ENCODE measurements at regions not wholly inside any gene's neighbourhood (a gene's known extent, or its start where the extent isn't known, plus 50 kb on each side); places are given as distances from the start of the nearest gene placed in this dataset.

GRCh38 chr5:123865641-123866040 lies 353.7 kb downstream of the CSNK1G3 start:
- H3K27me3 Mint-ChIP-seq = no peaks in the 10 kb centered on the region
- CTCF ChIA-PET = no interaction called here
- intact Hi-C loops (cut with micrococcal nuclease) = no loop called here

GRCh38 chr5:123864578-123864977 lies 352.6 kb downstream of the CSNK1G3 start:
- H3K4me3 Mint-ChIP-seq = no peak overlapping the region
- H3K9me3 Mint-ChIP-seq = peaks cover 2% of the 10 kb centered on the region
- intact Hi-C loops (cut with micrococcal nuclease) = no loop called here
- no peak overlapping the region for H3K27ac Mint-ChIP-seq
- H3K36me3 Mint-ChIP-seq (ENCODE audit: low read depth) = no peaks in the 10 kb centered on the region
- no peak for TF ChIP-seq CTCF (IDR thresholded peaks at IDR 0.05)
- no peak for ATAC-seq
- H3K4me1 Mint-ChIP-seq (ENCODE audit: low read depth) = no peaks in the 10 kb centered on the region
- ChIA-PET POLR2A (no interaction called here), CTCF (no interaction called here)
- H3K27me3 Mint-ChIP-seq = no peaks in the 10 kb centered on the region
- DNase-seq = no peak

More at GRCh38 chr5:123865641-123866040, 353.7 kb downstream of the CSNK1G3 start:
- H3K36me3 Mint-ChIP-seq (ENCODE audit: low read depth) = no peaks in the 10 kb centered on the region
- ATAC-seq (no peak), DNase-seq (no peak)
- H3K9me3 Mint-ChIP-seq = peaks cover 2% of the 10 kb centered on the region
- H3K4me1 Mint-ChIP-seq (ENCODE audit: low read depth) = no peaks in the 10 kb centered on the region
- TF ChIP-seq CTCF (IDR thresholded peaks at IDR 0.05) = no peak
- POLR2A ChIA-PET = no interaction called here
- H3K27ac Mint-ChIP-seq = no peak overlapping the region
- no peak overlapping the region for H3K4me3 Mint-ChIP-seq

- CTCF ChIA-PET = no interaction called here
These were observed 347.0 kb downstream of the CSNK1G3 start for GRCh38 chr5:123858938-123859337.

GRCh38 chr5:123856766-123857165 lies 344.8 kb downstream of the CSNK1G3 start:
- intact Hi-C loops (cut with micrococcal nuclease) = no loop called here
- DNase-seq (no peak), ATAC-seq (no peak)
- Mint-ChIP-seq H3K9me3 (no peaks in the 10 kb centered on the region), H3K36me3 (ENCODE audit: low read depth) (no peaks in the 10 kb centered on the region), H3K4me3 (no peak overlapping the region), H3K27ac (no peak overlapping the region), H3K27me3 (no peaks in the 10 kb centered on the region), H3K4me1 (ENCODE audit: low read depth) (no peaks in the 10 kb centered on the region)
- no peak for TF ChIP-seq CTCF (IDR thresholded peaks at IDR 0.05)
- ChIA-PET CTCF (no interaction called here), POLR2A (no interaction called here)

More at GRCh38 chr5:123858938-123859337, 347.0 kb downstream of the CSNK1G3 start:
- ATAC-seq (no peak), DNase-seq (no peak)
- Mint-ChIP-seq H3K4me3 (no peak overlapping the region), H3K27me3 (no peaks in the 10 kb centered on the region), H3K27ac (no peak overlapping the region), H3K36me3 (ENCODE audit: low read depth) (no peaks in the 10 kb centered on the region), H3K9me3 (no peaks in the 10 kb centered on the region), H3K4me1 (ENCODE audit: low read depth) (no peaks in the 10 kb centered on the region)
- POLR2A ChIA-PET = no interaction called here
- intact Hi-C loops (cut with micrococcal nuclease) = no loop called here
- no peak for TF ChIP-seq CTCF (IDR thresholded peaks at IDR 0.05)

GRCh38 chr5:123855609-123856008 lies 343.6 kb downstream of the CSNK1G3 start:
- Mint-ChIP-seq H3K4me3 (no peak overlapping the region), H3K27me3 (no peaks in the 10 kb centered on the region), H3K9me3 (peaks cover 3% of the 10 kb centered on the region), H3K4me1 (ENCODE audit: low read depth) (no peaks in the 10 kb centered on the region), H3K36me3 (ENCODE audit: low read depth) (no peaks in the 10 kb centered on the region), H3K27ac (no peak overlapping the region)
- ChIA-PET POLR2A (no interaction called here), CTCF (no interaction called here)
- intact Hi-C loops (cut with micrococcal nuclease) = no loop called here
- TF ChIP-seq CTCF (IDR thresholded peaks at IDR 0.05) = no peak
- ATAC-seq (no peak), DNase-seq (no peak)
